Nephron progenitor cell (in vitro differentiated cells): ENCODE measurements at regions not wholly inside any gene's neighbourhood (a gene's known extent, or its start where the extent isn't known, plus 50 kb on each side); places are given as distances from the start of the nearest gene placed in this dataset.

ENCODE experiments used
- DNase-seq: peaks from one replicate; pipeline ENCODE4 v3.0.0; 2021
- H3K27ac Mint-ChIP-seq: 2 replicates; pipeline ENCODE4 v1.8.0; 2021; ENCODE audit warnings: mild to moderate bottlenecking, moderate library complexity, mixed read lengths
- H3K27me3 Mint-ChIP-seq: 2 replicates; pipeline ENCODE4 v1.8.0; 2021; ENCODE audit warnings: mild to moderate bottlenecking, low read depth, mixed read lengths; ENCODE audit not compliant: poor library complexity
- H3K36me3 Mint-ChIP-seq: 2 replicates; pipeline ENCODE4 v1.8.0; 2021; ENCODE audit warnings: low read depth, mixed read lengths
- H3K4me1 Mint-ChIP-seq: 2 replicates; pipeline ENCODE4 v1.8.0; 2021; ENCODE audit warnings: mixed read lengths
- H3K4me3 Mint-ChIP-seq: 2 replicates; pipeline ENCODE4 v1.8.0; 2021; ENCODE audit warnings: mild to moderate bottlenecking, moderate library complexity, mixed read lengths
- H3K9me3 Mint-ChIP-seq: 2 replicates; pipeline ENCODE4 v1.8.0; 2021; ENCODE audit warnings: mild to moderate bottlenecking, moderate library complexity, mixed read lengths
- CTCF ChIP-seq: fragments of 200-600 bp; sonication (generic); IDR thresholded peaks from 2 replicates; pipeline ENCODE4 v1.5.0; 2021; ENCODE audit warnings: antibody characterized with exemption

- Mint-ChIP-seq H3K9me3 (no peaks in the 10 kb centered on the region), H3K36me3 (peaks cover 4% of the 10 kb centered on the region), H3K27ac (no peak overlapping the region), H3K27me3 (no peaks in the 10 kb centered on the region), H3K4me1 (peaks cover 49% of the 10 kb centered on the region), H3K4me3 (no peak overlapping the region)
- TF ChIP-seq CTCF: no peak
- no peak for DNase-seq
Measured at GRCh38 chr15:95405447-95405846, 925.1 kb upstream of the NR2F2 start.

DNA sequence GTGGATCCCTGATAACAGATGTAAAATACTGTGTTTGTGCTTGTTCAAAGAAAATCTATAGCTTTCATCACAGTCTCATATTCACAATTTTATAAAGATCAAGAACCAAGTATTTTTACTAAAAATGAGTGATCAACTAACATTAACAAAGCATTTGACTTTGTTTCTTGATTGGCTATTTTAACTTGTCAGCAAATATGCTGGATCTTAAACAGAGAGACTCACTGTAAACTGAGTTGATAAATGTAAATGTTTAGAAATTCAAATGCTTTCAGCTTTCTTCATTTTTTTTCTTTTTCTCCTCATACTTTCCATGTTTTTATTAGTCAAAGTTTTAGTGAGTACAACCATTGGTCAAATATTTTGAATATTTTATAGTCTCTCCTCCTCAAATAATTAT lies 923.0 kb upstream of the NR2F2 start:
- no peak overlapping the region for H3K27ac Mint-ChIP-seq
- H3K36me3 Mint-ChIP-seq: peaks cover 22% of the 10 kb centered on the region
- no peak overlapping the region for H3K4me3 Mint-ChIP-seq
- peaks cover 16% of the 10 kb centered on the region for H3K9me3 Mint-ChIP-seq
- H3K27me3 Mint-ChIP-seq: no peaks in the 10 kb centered on the region
- no peak for TF ChIP-seq CTCF
- DNase-seq: no peak
- H3K4me1 Mint-ChIP-seq: peaks cover 38% of the 10 kb centered on the region

- TF ChIP-seq CTCF: no peak
- no peak for DNase-seq
- peaks cover 42% of the 10 kb centered on the region for H3K4me1 Mint-ChIP-seq
- H3K27ac Mint-ChIP-seq: peak overlapping the region; percentile 97
- peaks cover 24% of the 10 kb centered on the region for H3K9me3 Mint-ChIP-seq
- peaks cover 33% of the 10 kb centered on the region for H3K36me3 Mint-ChIP-seq
- no peaks in the 10 kb centered on the region for H3K27me3 Mint-ChIP-seq
- H3K4me3 Mint-ChIP-seq: no peak overlapping the region
Measured at GRCh38 chr15:95409211-95409610, 921.3 kb upstream of the NR2F2 start.

DNA sequence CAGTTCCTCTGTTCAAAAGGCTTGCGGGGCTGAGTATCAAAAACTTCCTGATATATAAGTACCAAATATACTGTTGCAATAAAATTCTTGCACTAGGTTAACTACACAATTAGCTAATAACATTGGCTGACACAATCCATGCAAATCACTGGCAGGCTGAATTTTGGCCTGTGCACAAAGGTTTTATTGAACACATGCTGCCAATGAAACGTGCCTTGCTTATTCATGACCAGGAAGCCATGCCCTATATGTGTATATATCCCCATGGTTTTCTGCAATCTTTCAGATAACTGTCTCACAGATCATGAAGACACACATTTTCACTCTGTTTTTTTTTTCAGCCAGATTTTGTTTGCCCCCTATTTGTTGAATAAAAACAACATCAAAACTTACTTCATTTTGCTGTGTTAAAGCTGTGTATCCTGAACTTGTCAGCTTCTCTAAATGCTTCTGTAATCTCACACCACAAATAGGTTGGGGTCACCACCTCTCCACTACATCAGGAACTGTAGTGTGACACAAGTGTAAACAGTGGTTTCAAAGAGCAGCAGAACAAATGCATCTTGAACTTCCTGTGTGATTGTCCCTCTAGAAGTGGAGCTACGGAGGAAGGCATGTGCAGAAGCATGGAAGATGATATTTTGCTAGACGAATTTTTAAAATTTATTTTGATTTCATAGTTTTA lies 920.7 kb upstream of the NR2F2 start:
- H3K36me3 Mint-ChIP-seq: peaks cover 33% of the 10 kb centered on the region
- no peak for TF ChIP-seq CTCF

GRCh38 chr15:95410757-95411156 lies 919.7 kb upstream of the NR2F2 start:
- H3K4me1 Mint-ChIP-seq: peaks cover 49% of the 10 kb centered on the region
- no peak overlapping the region for H3K4me3 Mint-ChIP-seq
- H3K27me3 Mint-ChIP-seq: no peaks in the 10 kb centered on the region
- H3K27ac Mint-ChIP-seq: peak overlapping the region; percentile 21
- no peak for TF ChIP-seq CTCF
- H3K9me3 Mint-ChIP-seq: peaks cover 24% of the 10 kb centered on the region
- peaks cover 33% of the 10 kb centered on the region for H3K36me3 Mint-ChIP-seq
- no peak for DNase-seq

More for the DNA sequence above, 920.7 kb upstream of the NR2F2 start:
- no peaks in the 10 kb centered on the region for H3K27me3 Mint-ChIP-seq
- peaks cover 24% of the 10 kb centered on the region for H3K9me3 Mint-ChIP-seq
- H3K27ac Mint-ChIP-seq: peak overlapping the region; percentile 97
- no peak for DNase-seq
- no peak overlapping the region for H3K4me3 Mint-ChIP-seq
- peaks cover 48% of the 10 kb centered on the region for H3K4me1 Mint-ChIP-seq

GRCh38 chr15:95416576-95416975 lies 913.9 kb upstream of the NR2F2 start:
- TF ChIP-seq CTCF: no peak
- Mint-ChIP-seq H3K4me3 (no peak overlapping the region), H3K27ac (peak overlapping the region; percentile 29), H3K9me3 (peaks cover 35% of the 10 kb centered on the region), H3K27me3 (no peaks in the 10 kb centered on the region), H3K36me3 (peaks cover 38% of the 10 kb centered on the region), H3K4me1 (peaks cover 28% of the 10 kb centered on the region)
- DNase-seq: no peak
